ENCODE measurements at regions not wholly inside any gene's neighbourhood (a gene's known extent, or its start where the extent isn't known, plus 50 kb on each side); places are given as distances from the start of the nearest gene placed in this dataset.
"Not testable (repeated sequence)": the region's sequence is repeated elsewhere in the genome, so short reads cannot be mapped to it uniquely, and the experiment has no call there.

DNA sequence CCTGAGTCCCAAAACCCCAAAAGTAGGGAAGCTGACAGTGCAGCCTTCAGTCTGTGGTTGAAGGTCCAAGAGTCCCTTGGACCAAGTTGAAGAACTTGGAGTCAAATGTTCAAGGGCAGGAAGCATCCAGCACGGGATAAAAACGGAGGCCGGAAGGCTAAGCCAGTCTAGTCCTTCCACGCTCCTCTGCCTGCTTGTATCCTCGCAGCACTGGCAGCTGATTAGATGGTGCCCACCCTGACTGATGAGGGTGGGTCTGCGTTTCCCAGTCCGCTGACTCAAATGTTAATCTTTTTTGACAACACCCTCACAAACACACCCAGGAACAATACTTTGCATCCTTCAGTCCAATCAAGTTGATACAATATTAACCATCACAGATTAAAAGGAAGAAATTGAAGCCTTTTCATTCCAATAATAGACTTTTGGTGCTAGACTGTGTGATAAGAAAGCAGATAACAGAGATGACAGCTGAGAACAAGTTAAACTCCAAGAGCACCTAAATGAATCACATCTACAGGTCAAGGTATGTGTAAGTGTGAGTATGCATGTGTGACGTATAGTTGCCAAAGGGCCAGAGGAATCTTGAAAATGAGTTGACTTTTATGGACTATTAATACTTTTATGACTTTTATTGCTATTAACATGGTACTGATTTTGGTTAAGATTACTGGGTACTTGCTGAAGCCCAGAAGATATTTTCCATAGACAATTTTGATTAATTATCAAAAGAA, 933.5 kb upstream of the SOX9 start:
- intact Hi-C loops (cut with micrococcal nuclease): no loop called here
- H3K27me3 Mint-ChIP-seq (ENCODE audit: low read depth): no peaks in the 10 kb centered on the region
- no peak for DNase-seq (ENCODE audit: low spot score)
- no peaks in the 10 kb centered on the region for H3K4me1 Mint-ChIP-seq (ENCODE audit: low read depth)
- H3K27ac Mint-ChIP-seq: no peak overlapping the region
- H3K36me3 Mint-ChIP-seq (ENCODE audit: low read depth): no peaks in the 10 kb centered on the region
- H3K9me3 Mint-ChIP-seq: peaks cover 39% of the 10 kb centered on the region
- no peak overlapping the region for H3K4me3 Mint-ChIP-seq (ENCODE audit: low read depth)

DNA sequence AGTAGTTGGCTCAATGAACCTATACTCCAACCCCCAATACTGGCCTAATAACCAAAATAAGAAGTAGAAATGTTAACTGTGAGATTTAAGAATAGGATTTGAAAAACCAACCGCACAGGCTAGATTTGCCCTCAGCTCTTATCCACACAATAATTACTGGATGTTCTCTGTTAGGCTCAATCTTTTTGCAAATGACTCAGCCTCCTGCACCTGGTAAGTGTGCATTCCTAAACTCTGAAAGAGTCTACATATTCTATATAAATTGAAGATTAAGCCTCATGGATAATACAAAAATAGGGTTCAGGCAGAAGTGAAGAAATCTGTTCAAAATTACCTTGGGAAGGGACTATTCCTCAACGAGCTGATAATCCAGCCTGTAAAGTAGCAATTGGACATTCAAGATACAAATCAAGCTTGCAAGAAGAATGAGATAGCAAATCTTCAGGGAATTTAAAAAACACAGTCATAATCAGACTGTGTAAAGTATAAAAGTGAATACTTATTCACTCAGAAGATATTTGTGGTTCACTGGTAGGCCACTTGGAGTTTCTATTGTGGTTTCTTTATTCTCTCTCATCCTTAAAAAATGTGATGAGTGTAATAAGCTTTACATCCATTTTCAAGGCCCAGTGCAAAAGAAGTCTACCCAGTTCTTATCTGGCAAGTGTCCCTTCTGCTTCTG, 931.9 kb upstream of the SOX9 start:
- no peak for DNase-seq (ENCODE audit: low spot score)
- no peak overlapping the region for H3K27ac Mint-ChIP-seq
- intact Hi-C loops (cut with micrococcal nuclease): no loop called here

DNA sequence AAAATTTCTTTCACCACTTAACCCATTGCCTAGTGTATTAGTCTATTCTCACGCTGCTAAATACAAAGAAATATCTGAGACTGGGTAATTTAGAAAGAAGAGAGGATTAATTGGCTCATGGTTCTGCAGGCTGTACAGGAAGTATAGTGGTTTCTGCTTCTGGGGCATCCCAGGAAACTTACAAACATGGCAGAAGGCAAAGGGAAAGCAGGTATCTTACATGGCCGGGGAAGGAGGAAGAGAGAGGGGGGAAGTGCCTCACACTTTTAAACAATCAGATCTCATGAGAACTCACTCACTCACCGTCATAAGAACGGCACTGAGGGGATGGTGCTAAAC, 931.4 kb upstream of the SOX9 start:
- Mint-ChIP-seq H3K4me1 (ENCODE audit: low read depth) (no peaks in the 10 kb centered on the region), H3K27me3 (ENCODE audit: low read depth) (no peaks in the 10 kb centered on the region), H3K4me3 (ENCODE audit: low read depth) (no peak overlapping the region), H3K36me3 (ENCODE audit: low read depth) (no peaks in the 10 kb centered on the region), H3K9me3 (peaks cover 51% of the 10 kb centered on the region), H3K27ac (no peak overlapping the region)
- intact Hi-C loops (cut with micrococcal nuclease): no loop called here
- no peak for DNase-seq (ENCODE audit: low spot score)

More for the DNA sequence above, 931.9 kb upstream of the SOX9 start:
- no peaks in the 10 kb centered on the region for H3K36me3 Mint-ChIP-seq (ENCODE audit: low read depth)
- no peaks in the 10 kb centered on the region for H3K4me1 Mint-ChIP-seq (ENCODE audit: low read depth)
- H3K9me3 Mint-ChIP-seq: peaks cover 45% of the 10 kb centered on the region
- H3K27me3 Mint-ChIP-seq (ENCODE audit: low read depth): no peaks in the 10 kb centered on the region
- no peak overlapping the region for H3K4me3 Mint-ChIP-seq (ENCODE audit: low read depth)

DNA sequence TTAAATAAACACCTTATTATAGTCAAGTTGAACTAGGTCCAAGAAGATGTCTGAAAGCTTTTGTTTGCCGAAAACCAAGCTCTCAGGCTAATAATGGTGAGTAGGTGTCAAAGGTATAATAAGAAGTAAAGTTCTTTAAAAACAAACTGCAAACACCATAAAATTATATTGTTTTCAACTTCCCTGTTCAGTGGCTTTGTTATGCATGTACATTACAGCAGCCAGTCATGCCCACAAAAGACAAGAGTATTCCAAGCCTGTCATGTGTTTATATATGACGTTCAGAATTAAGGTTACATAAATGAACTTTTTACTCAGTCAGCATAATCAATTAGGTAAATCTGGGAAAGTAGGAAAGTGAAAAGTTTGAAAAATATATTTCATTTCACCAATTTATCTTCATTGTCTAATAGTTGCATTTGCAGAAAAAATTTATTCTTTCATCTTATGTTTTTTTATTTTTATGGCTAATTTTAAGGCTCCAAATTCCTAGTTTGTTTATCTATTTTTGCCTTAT, 928.7 kb upstream of the SOX9 start:
- H3K4me1 Mint-ChIP-seq (ENCODE audit: low read depth): no peaks in the 10 kb centered on the region
- H3K4me3 Mint-ChIP-seq (ENCODE audit: low read depth): no peak overlapping the region
- H3K9me3 Mint-ChIP-seq: peaks cover 48% of the 10 kb centered on the region
- H3K27ac Mint-ChIP-seq: no peak overlapping the region
- H3K27me3 Mint-ChIP-seq (ENCODE audit: low read depth): no peaks in the 10 kb centered on the region
- intact Hi-C loops (cut with micrococcal nuclease): no loop called here
- H3K36me3 Mint-ChIP-seq (ENCODE audit: low read depth): no peaks in the 10 kb centered on the region
- DNase-seq (ENCODE audit: low spot score): no peak

DNA sequence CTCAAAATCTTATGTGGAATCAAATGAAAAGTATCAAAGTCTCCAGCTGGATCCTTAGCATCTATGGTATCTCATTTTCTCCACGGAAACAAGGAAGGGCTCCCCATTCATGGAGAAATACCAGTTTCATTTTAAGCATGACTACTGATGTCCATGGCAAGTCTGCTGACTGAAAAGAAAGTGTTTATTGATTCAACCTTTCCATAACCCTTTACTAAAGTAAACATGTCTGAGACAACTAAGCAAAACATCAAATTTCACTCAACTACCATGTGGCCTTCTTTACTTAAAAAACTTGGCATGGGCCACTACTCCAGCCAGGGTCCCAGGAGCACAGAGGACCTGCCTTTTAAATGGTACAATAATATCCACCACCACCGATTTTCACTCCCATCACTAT, 928.0 kb upstream of the SOX9 start:
- Mint-ChIP-seq H3K27me3 (ENCODE audit: low read depth) (no peaks in the 10 kb centered on the region), H3K4me3 (ENCODE audit: low read depth) (no peak overlapping the region), H3K4me1 (ENCODE audit: low read depth) (no peaks in the 10 kb centered on the region), H3K27ac (no peak overlapping the region), H3K9me3 (peaks cover 42% of the 10 kb centered on the region), H3K36me3 (ENCODE audit: low read depth) (no peaks in the 10 kb centered on the region)
- intact Hi-C loops (cut with micrococcal nuclease): no loop called here
- DNase-seq (ENCODE audit: low spot score): no peak

DNA sequence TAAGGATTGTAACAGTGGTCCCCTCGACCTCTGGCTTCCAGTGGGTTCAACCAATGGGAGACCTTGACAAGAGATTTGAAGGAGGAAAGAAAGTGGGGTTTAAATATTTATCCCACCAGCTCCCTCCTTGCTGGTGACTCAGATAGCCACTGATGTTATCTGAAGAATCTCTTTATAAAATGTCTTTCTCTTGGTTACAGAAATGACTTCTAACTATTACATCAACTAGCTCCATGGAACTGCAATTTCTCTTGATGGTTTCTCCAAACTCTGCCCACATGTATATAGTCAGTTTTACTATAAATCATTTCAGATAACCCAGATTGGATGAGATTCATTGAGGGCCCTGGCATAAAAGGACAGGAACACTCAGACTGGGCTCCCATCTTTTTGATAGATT, 920.2 kb upstream of the SOX9 start:
- H3K4me3 Mint-ChIP-seq (ENCODE audit: low read depth): no peak overlapping the region
- peaks cover 25% of the 10 kb centered on the region for H3K9me3 Mint-ChIP-seq
- no peaks in the 10 kb centered on the region for H3K4me1 Mint-ChIP-seq (ENCODE audit: low read depth)
- DNase-seq (ENCODE audit: low spot score): no peak
- H3K27me3 Mint-ChIP-seq (ENCODE audit: low read depth): no peaks in the 10 kb centered on the region
- no peaks in the 10 kb centered on the region for H3K36me3 Mint-ChIP-seq (ENCODE audit: low read depth)
- H3K27ac Mint-ChIP-seq: no peak overlapping the region
- intact Hi-C loops (cut with micrococcal nuclease): no loop called here

DNA sequence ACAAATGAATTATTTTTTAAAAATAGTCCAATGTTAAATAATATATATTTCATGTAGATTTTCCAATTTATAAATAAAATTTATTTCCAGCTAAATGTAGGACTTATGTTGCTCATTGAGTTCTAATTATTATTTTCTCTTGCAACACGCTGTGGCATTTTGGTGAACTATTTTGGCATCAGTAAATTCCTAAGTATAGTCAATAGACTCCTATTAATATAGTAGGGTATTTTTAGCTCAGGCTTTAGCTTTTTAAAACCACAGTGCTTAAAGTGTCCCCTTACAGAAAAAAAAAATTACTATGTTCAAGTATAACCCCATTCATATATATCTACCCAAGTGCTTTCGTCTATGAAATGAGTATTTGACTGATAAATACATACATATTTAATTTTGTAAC, 919.2 kb upstream of the SOX9 start:
- Mint-ChIP-seq H3K36me3 (ENCODE audit: low read depth) (no peaks in the 10 kb centered on the region), H3K27ac (no peak overlapping the region), H3K4me1 (ENCODE audit: low read depth) (no peaks in the 10 kb centered on the region), H3K4me3 (ENCODE audit: low read depth) (no peak overlapping the region), H3K9me3 (peaks cover 22% of the 10 kb centered on the region), H3K27me3 (ENCODE audit: low read depth) (no peaks in the 10 kb centered on the region)
- DNase-seq (ENCODE audit: low spot score): no peak
- intact Hi-C loops (cut with micrococcal nuclease): no loop called here

DNA sequence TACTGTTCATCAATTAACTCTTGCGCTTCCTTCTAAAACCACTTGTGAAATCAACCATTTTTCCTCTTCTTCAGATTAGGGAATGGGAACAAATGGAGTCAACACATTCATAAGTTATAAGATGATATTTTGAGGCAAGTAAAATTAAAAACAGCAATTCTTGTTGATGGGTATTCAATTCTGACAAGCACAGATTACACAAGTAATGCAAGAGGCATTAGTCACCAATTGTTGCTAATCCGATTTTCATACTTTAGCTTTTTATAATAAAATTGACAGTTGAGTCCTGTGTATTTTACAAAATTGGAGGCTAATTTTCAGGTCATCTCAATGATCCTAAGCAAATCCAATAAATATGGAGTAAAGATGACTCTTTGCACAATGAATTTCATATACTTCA, 918.4 kb upstream of the SOX9 start:
- Mint-ChIP-seq H3K27me3 (ENCODE audit: low read depth) (no peaks in the 10 kb centered on the region), H3K4me1 (ENCODE audit: low read depth) (no peaks in the 10 kb centered on the region), H3K27ac (no peak overlapping the region), H3K36me3 (ENCODE audit: low read depth) (no peaks in the 10 kb centered on the region), H3K9me3 (peaks cover 27% of the 10 kb centered on the region), H3K4me3 (ENCODE audit: low read depth) (no peak overlapping the region)
- intact Hi-C loops (cut with micrococcal nuclease): no loop called here
- no peak for DNase-seq (ENCODE audit: low spot score)

DNA sequence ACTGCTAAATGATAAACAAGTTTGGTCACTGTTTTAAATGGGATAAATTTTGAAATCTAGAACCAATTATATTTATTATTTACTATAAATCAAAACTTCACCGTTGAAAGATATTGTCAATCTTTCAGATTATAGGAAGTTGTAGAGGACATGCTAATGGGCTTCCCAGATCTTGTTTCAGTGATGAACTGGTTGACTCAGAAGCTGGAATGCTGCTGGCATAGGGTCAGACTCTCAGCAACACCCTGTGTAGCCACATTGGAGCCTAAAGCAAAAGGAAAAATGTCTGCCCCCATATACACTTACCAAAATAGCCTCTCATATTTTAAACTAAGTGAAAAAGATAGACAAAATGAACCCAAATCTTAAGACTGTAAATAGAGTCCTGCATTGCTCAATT, 916.9 kb upstream of the SOX9 start:
- no peak overlapping the region for H3K4me3 Mint-ChIP-seq (ENCODE audit: low read depth)
- DNase-seq (ENCODE audit: low spot score): no peak
- no peaks in the 10 kb centered on the region for H3K4me1 Mint-ChIP-seq (ENCODE audit: low read depth)
- no peak overlapping the region for H3K27ac Mint-ChIP-seq
- peaks cover 32% of the 10 kb centered on the region for H3K9me3 Mint-ChIP-seq
- H3K27me3 Mint-ChIP-seq (ENCODE audit: low read depth): no peaks in the 10 kb centered on the region
- intact Hi-C loops (cut with micrococcal nuclease): no loop called here
- H3K36me3 Mint-ChIP-seq (ENCODE audit: low read depth): no peaks in the 10 kb centered on the region

DNA sequence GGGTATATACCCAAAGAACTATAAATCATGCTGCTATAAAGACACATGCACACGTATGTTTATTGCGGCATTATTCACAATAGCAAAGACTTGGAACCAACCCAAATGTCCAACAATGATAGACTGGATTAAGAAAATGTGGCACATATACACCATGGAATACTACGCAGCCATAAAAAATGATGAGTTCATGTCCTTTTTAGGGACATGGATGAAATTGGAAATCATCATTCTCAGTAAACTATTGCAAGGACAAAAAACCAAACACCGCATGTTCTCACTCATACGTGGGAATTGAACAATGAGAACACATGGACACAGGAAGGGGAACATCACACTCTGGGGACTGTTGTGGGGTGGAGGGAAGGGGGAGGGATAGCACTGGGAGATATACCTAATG, 914.9 kb upstream of the SOX9 start:
- H3K4me3 Mint-ChIP-seq (ENCODE audit: low read depth); H3K27ac Mint-ChIP-seq; H3K36me3 Mint-ChIP-seq (ENCODE audit: low read depth); intact Hi-C loops (cut with micrococcal nuclease); DNase-seq (ENCODE audit: low spot score); H3K27me3 Mint-ChIP-seq (ENCODE audit: low read depth); H3K4me1 Mint-ChIP-seq (ENCODE audit: low read depth): not testable (repeated sequence)
- H3K9me3 Mint-ChIP-seq: peaks cover 37% of the 10 kb centered on the region

DNA sequence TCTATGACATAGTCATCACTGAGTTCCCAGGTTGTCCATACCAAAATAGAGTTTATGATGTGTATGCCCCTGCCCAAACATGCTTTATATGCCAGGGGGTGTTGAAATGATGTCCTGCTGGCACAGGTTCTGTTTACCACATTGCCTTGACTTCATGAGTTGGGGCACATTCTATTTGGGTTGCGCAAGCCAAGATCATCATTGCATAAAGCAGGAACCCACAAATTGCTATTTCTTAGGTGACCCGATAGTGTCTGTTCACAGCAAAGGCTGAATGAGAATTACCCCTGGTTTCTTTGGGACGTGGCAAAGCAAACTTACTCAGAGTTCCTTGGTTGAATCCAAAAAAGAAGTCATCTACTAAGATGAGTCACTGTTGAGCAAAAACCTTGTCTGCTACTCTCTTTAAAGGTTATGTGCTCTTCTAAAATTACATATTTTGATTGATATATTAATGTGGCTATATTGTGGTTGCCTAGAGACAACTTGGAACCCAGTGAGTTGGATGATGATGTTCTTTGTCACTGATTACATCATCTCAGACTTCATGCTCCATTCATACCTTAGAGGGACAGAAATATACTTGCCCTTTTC, 912.6 kb upstream of the SOX9 start:
- H3K4me3 Mint-ChIP-seq (ENCODE audit: low read depth): no peak overlapping the region
- intact Hi-C loops (cut with micrococcal nuclease): no loop called here
- no peaks in the 10 kb centered on the region for H3K27me3 Mint-ChIP-seq (ENCODE audit: low read depth)

DNA sequence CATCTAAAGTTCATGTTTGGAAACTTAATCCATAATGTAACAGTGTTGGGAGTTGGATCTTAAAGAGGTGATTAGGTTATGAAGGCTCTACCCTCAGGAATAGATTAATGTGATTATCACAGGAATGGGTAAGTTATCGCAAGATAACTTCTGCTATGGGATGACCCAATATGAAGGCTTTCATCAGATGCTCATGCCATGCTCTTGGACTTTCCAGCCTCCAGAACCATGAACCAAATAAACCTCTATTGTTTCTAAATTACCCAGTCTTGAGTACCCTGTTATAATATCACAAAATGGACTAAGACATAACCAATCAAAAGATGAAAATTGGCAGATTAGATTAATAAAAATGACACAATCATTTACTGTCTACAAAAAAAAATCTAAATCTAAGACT, 906.9 kb upstream of the SOX9 start:
- intact Hi-C loops (cut with micrococcal nuclease): no loop called here
- no peak overlapping the region for H3K4me3 Mint-ChIP-seq (ENCODE audit: low read depth)
- H3K9me3 Mint-ChIP-seq: peaks cover 55% of the 10 kb centered on the region
- no peak for DNase-seq (ENCODE audit: low spot score)
- no peaks in the 10 kb centered on the region for H3K27me3 Mint-ChIP-seq (ENCODE audit: low read depth)
- H3K4me1 Mint-ChIP-seq (ENCODE audit: low read depth): no peaks in the 10 kb centered on the region
- H3K36me3 Mint-ChIP-seq (ENCODE audit: low read depth): no peaks in the 10 kb centered on the region
- no peak overlapping the region for H3K27ac Mint-ChIP-seq

More for the DNA sequence above, 912.6 kb upstream of the SOX9 start:
- H3K9me3 Mint-ChIP-seq: peaks cover 47% of the 10 kb centered on the region
- no peak overlapping the region for H3K27ac Mint-ChIP-seq
- no peaks in the 10 kb centered on the region for H3K4me1 Mint-ChIP-seq (ENCODE audit: low read depth)
- DNase-seq (ENCODE audit: low spot score): no peak
- H3K36me3 Mint-ChIP-seq (ENCODE audit: low read depth): no peaks in the 10 kb centered on the region

DNA sequence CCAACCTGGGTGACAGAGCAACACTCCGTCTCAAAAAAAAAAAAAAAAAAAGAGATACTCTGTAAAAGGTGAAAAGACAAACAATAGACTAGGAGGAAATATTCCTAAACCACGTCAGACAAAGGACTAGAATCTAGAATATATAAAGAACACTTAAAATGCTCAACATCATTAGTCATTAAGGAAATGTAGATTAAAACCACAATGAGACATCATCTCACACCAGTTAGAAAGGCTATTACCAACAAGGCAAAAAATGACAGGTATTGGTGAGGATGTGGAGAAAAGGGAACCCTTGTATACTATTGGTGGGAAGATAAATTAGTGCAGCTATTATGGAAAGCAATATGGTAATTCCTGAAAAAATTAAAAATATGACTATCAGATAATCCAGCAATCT, 903.1 kb upstream of the SOX9 start:
- H3K27ac Mint-ChIP-seq: no peak overlapping the region
- peaks cover 47% of the 10 kb centered on the region for H3K9me3 Mint-ChIP-seq
- H3K36me3 Mint-ChIP-seq (ENCODE audit: low read depth): no peaks in the 10 kb centered on the region
- H3K4me1 Mint-ChIP-seq (ENCODE audit: low read depth): no peaks in the 10 kb centered on the region
- DNase-seq (ENCODE audit: low spot score): no peak
- H3K27me3 Mint-ChIP-seq (ENCODE audit: low read depth): no peaks in the 10 kb centered on the region
- intact Hi-C loops (cut with micrococcal nuclease): no loop called here
- no peak overlapping the region for H3K4me3 Mint-ChIP-seq (ENCODE audit: low read depth)

Data from activated T-helper 2 cell treated with anti-CD3 and anti-CD28 coated beads, Interferon-gamma antibody, Interleukin-2, Interleukin-4, amounts not matched to agents 10 μg/mL and 5 μg/mL and 100 μg/mL, durations not matched to agents 14 hours and 24 hours and 36 hours (primary cell).